Uterus (tissue), 2 donors: ENCODE measurements at regions not wholly inside any gene's neighbourhood (a gene's known extent, or its start where the extent isn't known, plus 50 kb on each side); places are given as distances from the start of the nearest gene placed in this dataset.

Source experiments
- POLR2A ChIP-seq, 2 donors: fragments of 450-650 bp; IDR thresholded peaks; one replicate each; pipeline ENCODE4 v1.6.1; 2016; ENCODE audit warnings: antibody characterized with exemption in 2 of 2, mild to moderate bottlenecking in 1 of 2, moderate library complexity in 1 of 2
- TF ChIP-seq, protein P1 (sequence below), 4 experiments: fragments of 200-600 bp in 2 of 4; fragments of 450-650 bp in 2 of 4; sonication (generic) in 2 of 4; IDR thresholded peaks; one replicate each; pipeline ENCODE4 v1.5.1; 2016 to 2019; ENCODE audit warnings: antibody characterized with exemption in 4 of 4, mild to moderate bottlenecking in 2 of 4, moderate library complexity in 1 of 4

DNA sequence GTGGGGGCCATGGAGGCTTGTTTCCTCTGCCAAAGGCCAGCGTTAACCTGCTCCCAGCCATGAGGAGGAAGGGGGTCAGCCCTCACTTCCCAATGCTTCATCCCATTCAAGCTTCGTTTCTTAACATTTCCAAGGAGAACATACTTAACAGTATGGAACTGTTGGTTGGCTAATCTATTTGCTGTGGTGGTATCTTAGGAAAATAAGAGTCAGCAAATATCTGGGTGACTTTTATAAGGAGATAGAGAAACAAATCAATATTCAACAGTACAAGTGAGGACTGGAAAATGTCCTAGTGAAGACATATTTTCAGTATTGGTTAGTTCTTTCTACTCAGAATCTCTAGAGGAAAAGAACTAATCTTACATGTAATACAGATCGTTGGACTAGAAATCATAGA is 223.8 kb upstream of the ARRDC4 start:
- TF ChIP-seq, protein P1, sequence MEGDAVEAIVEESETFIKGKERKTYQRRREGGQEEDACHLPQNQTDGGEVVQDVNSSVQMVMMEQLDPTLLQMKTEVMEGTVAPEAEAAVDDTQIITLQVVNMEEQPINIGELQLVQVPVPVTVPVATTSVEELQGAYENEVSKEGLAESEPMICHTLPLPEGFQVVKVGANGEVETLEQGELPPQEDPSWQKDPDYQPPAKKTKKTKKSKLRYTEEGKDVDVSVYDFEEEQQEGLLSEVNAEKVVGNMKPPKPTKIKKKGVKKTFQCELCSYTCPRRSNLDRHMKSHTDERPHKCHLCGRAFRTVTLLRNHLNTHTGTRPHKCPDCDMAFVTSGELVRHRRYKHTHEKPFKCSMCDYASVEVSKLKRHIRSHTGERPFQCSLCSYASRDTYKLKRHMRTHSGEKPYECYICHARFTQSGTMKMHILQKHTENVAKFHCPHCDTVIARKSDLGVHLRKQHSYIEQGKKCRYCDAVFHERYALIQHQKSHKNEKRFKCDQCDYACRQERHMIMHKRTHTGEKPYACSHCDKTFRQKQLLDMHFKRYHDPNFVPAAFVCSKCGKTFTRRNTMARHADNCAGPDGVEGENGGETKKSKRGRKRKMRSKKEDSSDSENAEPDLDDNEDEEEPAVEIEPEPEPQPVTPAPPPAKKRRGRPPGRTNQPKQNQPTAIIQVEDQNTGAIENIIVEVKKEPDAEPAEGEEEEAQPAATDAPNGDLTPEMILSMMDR (IDR thresholded peaks at IDR 0.05) = no peak
- no peak for TF ChIP-seq POLR2A (IDR thresholded peaks at IDR 0.05)
